BJ (cell line): ENCODE measurements at regions not wholly inside any gene's neighbourhood (a gene's known extent, or its start where the extent isn't known, plus 50 kb on each side); places are given as distances from the start of the nearest gene placed in this dataset.
A peak's percentile ranks its signal among the peaks of the same experiment; 100 is the strongest.

Experiments used
- CTCF ChIA-PET: fragments of 350-600 bp; formaldehyde crosslinking; extraction: SDS; loops from one replicate; lab custom pipeline; 2021; ENCODE audit warnings: antibody characterized with exemption, inconsistent platforms; lab: Yijun Ruan, JAX
- POLR2A ChIA-PET: fragments of 300-600 bp; sonication (Branson Sonifier 250); formaldehyde crosslinking; extraction: SDS; loops from one replicate; lab custom pipeline; 2021; ENCODE audit warnings: antibody characterized with exemption; lab: Charles Lee
- DNase-seq: peaks from one replicate; pipeline ENCODE4 v3.0.0-alpha.2; 2011; ENCODE audit warnings: low read depth
- H3K27me3 ChIP-seq: 2 replicates; pipeline ENCODE4 v1.6.0; 2011; ENCODE audit warnings: low read length; ENCODE audit not compliant: control insufficient read depth, insufficient read depth
- H3K36me3 ChIP-seq: 2 replicates; pipeline ENCODE4 v1.5.1; 2011; ENCODE audit warnings: low read length; ENCODE audit not compliant: control insufficient read depth, insufficient read depth
- H3K4me3 ChIP-seq: 2 replicates; pipeline ENCODE4 v1.5.1; 2011; ENCODE audit warnings: low read depth, mild to moderate bottlenecking, control low read depth, low read length
- CTCF ChIP-seq: IDR thresholded peaks from 2 replicates; pipeline ENCODE4 v1.5.1; 2011; ENCODE audit warnings: low read depth, mild to moderate bottlenecking, control low read depth, inconsistent platforms, low read length, moderate library complexity; ENCODE audit not compliant: insufficient read depth

- no peak for TF ChIP-seq CTCF
- DNase-seq = no peak
- ChIA-PET POLR2A (no interaction called here), CTCF (interaction anchor here (2.0 kb wide), 1 partner anchor 10 kb away, joined by 5 read pairs; no protein-coding TSS in a partner anchor)
- H3K36me3 ChIP-seq = no peaks in the 10 kb centered on the region
- no peak overlapping the region for H3K4me3 ChIP-seq
- H3K27me3 ChIP-seq = no peaks in the 10 kb centered on the region
These were observed 162.8 kb downstream of the TSN start for GRCh38 chr2:121918231-121918630.

DNA sequence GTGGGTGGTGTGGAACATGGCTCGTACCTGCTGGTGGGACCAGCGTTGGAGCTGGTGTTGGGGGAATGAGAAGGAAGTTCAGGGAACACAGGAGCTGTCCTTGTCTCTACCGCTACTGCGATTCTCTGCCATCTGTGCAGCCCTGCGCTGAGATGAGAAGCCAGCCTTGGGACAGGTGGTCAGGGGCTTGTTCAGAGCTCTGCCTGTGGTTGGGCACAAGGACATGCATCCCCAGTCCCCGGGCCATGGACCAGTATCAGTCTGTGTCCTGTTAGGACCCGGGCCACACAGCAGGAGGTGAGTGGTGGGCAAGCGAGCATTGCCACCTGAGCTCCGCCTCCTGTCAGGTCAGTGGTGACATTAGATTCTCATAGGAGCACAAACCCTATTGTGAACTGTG, 164.4 kb downstream of the TSN start:
- Histone ChIP-seq H3K27me3 (no peaks in the 10 kb centered on the region), H3K36me3 (no peaks in the 10 kb centered on the region), H3K4me3 (no peak overlapping the region)
- DNase-seq = no peak
- ChIA-PET CTCF (no interaction called here), POLR2A (no interaction called here)
- no peak for TF ChIP-seq CTCF

DNA sequence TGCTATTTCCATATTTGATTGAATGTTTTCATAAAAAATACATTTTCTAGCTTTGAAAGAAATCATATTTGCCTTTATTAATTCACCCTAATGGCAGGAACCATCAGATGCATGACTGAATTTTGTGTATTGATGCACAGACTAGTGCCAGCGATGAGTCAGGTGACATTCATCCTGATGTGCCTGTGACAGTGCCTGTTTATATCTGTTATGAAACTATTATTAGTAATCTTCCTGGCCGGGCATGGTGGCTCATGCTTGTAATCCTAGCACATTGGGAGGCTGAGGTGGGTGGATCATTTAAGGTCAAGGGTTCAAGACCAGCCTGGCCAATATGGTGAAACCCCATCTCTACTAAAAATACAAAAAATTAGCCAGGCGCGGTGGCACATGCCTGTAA, 170.0 kb downstream of the TSN start:
- TF ChIP-seq CTCF = no peak
- Histone ChIP-seq H3K27me3 (no peaks in the 10 kb centered on the region), H3K36me3 (no peaks in the 10 kb centered on the region), H3K4me3 (no peak overlapping the region)
- CTCF ChIA-PET = no interaction called here
- DNase-seq = no peak
- POLR2A ChIA-PET = no interaction called here

GRCh38 chr2:121943285-121943684, 187.8 kb downstream of the TSN start:
- ChIA-PET POLR2A (no interaction called here), CTCF (no interaction called here)
- no peaks in the 10 kb centered on the region for H3K27me3 ChIP-seq
- H3K36me3 ChIP-seq = no peaks in the 10 kb centered on the region
- no peak overlapping the region for H3K4me3 ChIP-seq
- TF ChIP-seq CTCF = no peak
- no peak for DNase-seq

DNA sequence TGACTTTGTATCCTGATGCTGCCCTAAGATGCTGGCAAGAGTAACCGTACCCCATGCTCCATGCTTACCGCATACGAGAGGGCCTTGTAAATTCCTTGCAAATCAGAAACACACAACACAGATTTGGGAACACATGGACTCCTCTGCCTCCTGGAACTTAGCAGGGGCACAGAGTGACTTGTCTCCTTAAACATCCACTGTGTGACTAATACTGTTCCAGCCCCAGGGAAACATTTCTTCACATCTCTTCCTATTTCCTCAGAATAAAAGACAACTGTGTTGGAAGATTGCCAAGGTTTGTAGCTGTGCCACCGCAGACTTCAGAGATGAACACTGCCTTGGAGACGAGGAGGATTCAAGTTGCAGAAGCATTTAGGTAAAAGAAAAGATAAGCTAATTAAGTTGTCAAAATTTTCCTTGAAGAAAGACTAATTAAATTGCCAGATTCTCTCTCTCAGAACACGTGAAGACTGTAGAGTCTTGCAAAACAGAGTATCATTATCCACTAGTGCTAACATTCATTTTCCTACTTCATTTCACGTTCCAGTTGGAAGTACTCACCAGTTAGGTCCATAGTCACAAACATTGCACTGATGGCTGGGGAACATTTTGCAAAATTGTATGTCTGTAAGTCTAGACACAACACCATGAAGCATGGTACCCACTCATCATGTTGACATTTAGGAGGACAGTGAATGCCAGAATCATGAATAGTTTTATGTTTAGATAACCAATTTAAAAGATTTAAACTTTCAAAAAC, 188.8 kb downstream of the TSN start:
- POLR2A ChIA-PET = no interaction called here

More for the DNA sequence above, 188.8 kb downstream of the TSN start:
- DNase-seq = peak; percentile 93
- Histone ChIP-seq H3K36me3 (no peaks in the 10 kb centered on the region), H3K27me3 (no peaks in the 10 kb centered on the region), H3K4me3 (no peak overlapping the region)
- no peak for TF ChIP-seq CTCF
- CTCF ChIA-PET = no interaction called here
